ENCODE measurements at regions not wholly inside any gene's neighbourhood (a gene's known extent, or its start where the extent isn't known, plus 50 kb on each side); places are given as distances from the start of the nearest gene placed in this dataset.

DNA sequence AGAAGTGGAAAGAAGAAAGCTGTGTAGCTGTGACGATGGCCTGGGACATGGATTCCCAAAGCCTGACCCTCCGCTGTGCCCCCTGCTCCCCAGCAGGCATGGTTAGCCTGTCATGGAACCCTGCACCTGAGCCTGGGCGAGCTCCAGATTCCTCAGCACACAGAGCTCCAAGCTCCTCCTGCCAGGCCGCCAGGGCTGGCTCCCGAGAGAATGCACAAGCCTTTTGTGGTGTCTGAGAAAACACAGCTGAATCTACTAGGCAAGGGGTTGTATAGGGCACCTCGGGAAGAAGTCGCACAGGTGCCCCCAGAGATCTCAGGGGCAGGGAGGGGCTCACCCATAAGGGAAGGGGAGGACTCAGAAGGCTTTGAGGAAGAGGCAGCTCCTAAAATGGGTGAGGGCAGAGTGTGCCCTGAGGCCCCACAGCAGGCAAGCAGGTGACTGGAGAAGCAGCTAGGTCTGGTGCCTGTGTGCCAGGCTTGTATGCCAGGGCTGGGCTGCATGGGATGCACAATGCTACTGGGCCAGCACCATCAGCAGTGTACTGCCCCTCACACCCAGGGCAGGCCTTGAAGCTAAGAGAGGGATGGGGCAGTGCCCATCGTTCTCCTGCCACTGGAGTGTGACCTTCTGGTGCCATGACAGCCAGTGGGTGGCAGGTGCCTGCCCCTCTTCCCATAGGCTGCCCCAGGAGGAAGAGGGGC, 64.3 kb upstream of the CD93 start:
- Histone ChIP-seq H3K36me3 (ENCODE audit: low read depth) (no peaks in the 10 kb centered on the region), H3K9me3 (ENCODE audit: severe bottlenecking) (no peaks in the 10 kb centered on the region), H3K4me3 (ENCODE audit: severe bottlenecking) (no peak overlapping the region), H3K27ac (ENCODE audit: poor library complexity, severe bottlenecking) (no peak overlapping the region), H3K27me3 (ENCODE audit: insufficient read depth, poor library complexity, severe bottlenecking) (no peaks in the 10 kb centered on the region), H3K4me1 (ENCODE audit: insufficient read depth, poor library complexity, severe bottlenecking) (peaks cover 49% of the 10 kb centered on the region)
- TF ChIP-seq, protein P1, sequence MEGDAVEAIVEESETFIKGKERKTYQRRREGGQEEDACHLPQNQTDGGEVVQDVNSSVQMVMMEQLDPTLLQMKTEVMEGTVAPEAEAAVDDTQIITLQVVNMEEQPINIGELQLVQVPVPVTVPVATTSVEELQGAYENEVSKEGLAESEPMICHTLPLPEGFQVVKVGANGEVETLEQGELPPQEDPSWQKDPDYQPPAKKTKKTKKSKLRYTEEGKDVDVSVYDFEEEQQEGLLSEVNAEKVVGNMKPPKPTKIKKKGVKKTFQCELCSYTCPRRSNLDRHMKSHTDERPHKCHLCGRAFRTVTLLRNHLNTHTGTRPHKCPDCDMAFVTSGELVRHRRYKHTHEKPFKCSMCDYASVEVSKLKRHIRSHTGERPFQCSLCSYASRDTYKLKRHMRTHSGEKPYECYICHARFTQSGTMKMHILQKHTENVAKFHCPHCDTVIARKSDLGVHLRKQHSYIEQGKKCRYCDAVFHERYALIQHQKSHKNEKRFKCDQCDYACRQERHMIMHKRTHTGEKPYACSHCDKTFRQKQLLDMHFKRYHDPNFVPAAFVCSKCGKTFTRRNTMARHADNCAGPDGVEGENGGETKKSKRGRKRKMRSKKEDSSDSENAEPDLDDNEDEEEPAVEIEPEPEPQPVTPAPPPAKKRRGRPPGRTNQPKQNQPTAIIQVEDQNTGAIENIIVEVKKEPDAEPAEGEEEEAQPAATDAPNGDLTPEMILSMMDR (IDR thresholded peaks at IDR 0.05; ENCODE audit: poor library complexity, severe bottlenecking) = no peak
- ATAC-seq (ENCODE audit: low read depth) (no peak), DNase-seq (ENCODE audit: low spot score) (no peak)

- Histone ChIP-seq H3K36me3 (ENCODE audit: low read depth) (no peaks in the 10 kb centered on the region), H3K4me1 (ENCODE audit: insufficient read depth, poor library complexity, severe bottlenecking) (peaks cover 42% of the 10 kb centered on the region), H3K27ac (ENCODE audit: poor library complexity, severe bottlenecking) (no peak overlapping the region), H3K4me3 (ENCODE audit: severe bottlenecking) (no peak overlapping the region), H3K9me3 (ENCODE audit: severe bottlenecking) (no peaks in the 10 kb centered on the region), H3K27me3 (ENCODE audit: insufficient read depth, poor library complexity, severe bottlenecking) (no peaks in the 10 kb centered on the region)
- ATAC-seq (ENCODE audit: low read depth) = peak; percentile 43; the same call in 2 of the 3 replicates
- TF ChIP-seq, protein P1 (IDR thresholded peaks at IDR 0.05; ENCODE audit: poor library complexity, severe bottlenecking) = no peak
- peak; percentile 27 for DNase-seq (ENCODE audit: low spot score)
Measured at GRCh38 chr20:23149623-23150279, 63.6 kb upstream of the CD93 start.

- DNase-seq (ENCODE audit: low spot score) = peak; percentile 27
- no peaks in the 10 kb centered on the region for H3K36me3 ChIP-seq (ENCODE audit: low read depth)
- TF ChIP-seq, protein P1 (IDR thresholded peaks at IDR 0.05; ENCODE audit: poor library complexity, severe bottlenecking) = no peak
- no peak overlapping the region for H3K4me3 ChIP-seq (ENCODE audit: severe bottlenecking)
- H3K4me1 ChIP-seq (ENCODE audit: insufficient read depth, poor library complexity, severe bottlenecking) = peaks cover 34% of the 10 kb centered on the region
- no peak for ATAC-seq (ENCODE audit: low read depth)
- H3K27ac ChIP-seq (ENCODE audit: poor library complexity, severe bottlenecking) = peak overlapping the region; percentile 73
- no peaks in the 10 kb centered on the region for H3K9me3 ChIP-seq (ENCODE audit: severe bottlenecking)
- H3K27me3 ChIP-seq (ENCODE audit: insufficient read depth, poor library complexity, severe bottlenecking) = no peaks in the 10 kb centered on the region
Measured at GRCh38 chr20:23148731-23149570, 62.8 kb upstream of the CD93 start.

DNA sequence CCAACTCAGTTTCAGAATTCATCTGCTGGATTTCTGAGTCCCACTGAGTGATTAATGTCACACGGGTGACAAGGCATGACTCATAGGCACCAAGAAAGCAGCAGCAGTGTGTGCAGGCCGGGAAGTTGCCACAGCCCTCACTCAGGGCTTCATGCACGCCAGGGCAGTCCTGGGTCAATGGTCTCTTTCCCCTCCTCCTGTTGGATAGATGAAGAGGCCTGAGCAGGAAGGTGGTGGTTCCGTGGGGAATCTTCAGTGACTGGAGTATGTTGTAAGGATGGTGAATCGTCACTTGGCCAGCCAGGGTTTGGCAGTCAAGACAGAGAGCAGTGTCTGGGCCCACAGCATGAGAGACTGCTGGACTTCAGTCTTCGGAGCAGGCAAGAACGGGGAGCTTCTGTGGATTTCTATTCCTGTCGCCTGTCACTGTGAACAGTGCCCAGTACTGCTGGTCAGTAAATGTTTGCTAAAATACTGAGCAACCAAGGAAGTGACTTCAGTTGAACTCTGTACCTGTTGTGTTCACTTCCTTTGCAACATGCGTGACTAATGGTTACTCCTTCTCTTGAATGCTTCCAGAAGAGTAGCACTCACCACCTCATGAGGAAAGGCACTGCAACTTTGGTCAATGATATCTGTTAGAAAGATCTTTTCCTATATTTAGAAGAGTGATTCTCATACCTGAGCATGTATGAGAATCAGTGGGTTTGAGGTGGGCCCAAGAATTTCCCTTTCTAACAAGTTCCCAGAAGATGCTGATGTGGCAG, 62.0 kb upstream of the CD93 start:
- peak; percentile 39 for DNase-seq (ENCODE audit: low spot score)

More for the DNA sequence above, 62.0 kb upstream of the CD93 start:
- H3K9me3 ChIP-seq (ENCODE audit: severe bottlenecking) = no peaks in the 10 kb centered on the region
- peaks cover 38% of the 10 kb centered on the region for H3K4me1 ChIP-seq (ENCODE audit: insufficient read depth, poor library complexity, severe bottlenecking)
- TF ChIP-seq, protein P1 (IDR thresholded peaks at IDR 0.05; ENCODE audit: poor library complexity, severe bottlenecking) = no peak
- no peaks in the 10 kb centered on the region for H3K36me3 ChIP-seq (ENCODE audit: low read depth)
- no peak overlapping the region for H3K4me3 ChIP-seq (ENCODE audit: severe bottlenecking)
- peak overlapping the region; percentile 73 for H3K27ac ChIP-seq (ENCODE audit: poor library complexity, severe bottlenecking)
- H3K27me3 ChIP-seq (ENCODE audit: insufficient read depth, poor library complexity, severe bottlenecking) = no peaks in the 10 kb centered on the region
- ATAC-seq (ENCODE audit: low read depth) = peak; percentile 67

Measured in RWPE2 (cell line).